C4-2B (cell line): ENCODE measurements at regions not wholly inside any gene's neighbourhood (a gene's known extent, or its start where the extent isn't known, plus 50 kb on each side); places are given as distances from the start of the nearest gene placed in this dataset.

Source experiments
- CTCF ChIP-seq: fragments of 450-650 bp; conservative IDR thresholded peaks from 2 replicates; pipeline ENCODE4 v1.5.1; 2017; ENCODE audit warnings: mild to moderate bottlenecking
- ZFX ChIP-seq: fragments of 450-650 bp; IDR thresholded peaks from 2 replicates; pipeline ENCODE4 v1.6.1; 2017

GRCh38 chr10:78455811-78456210 lies 422.1 kb downstream of the RPS24 start:
- TF ChIP-seq CTCF: no peak
- no peak for TF ChIP-seq ZFX
